Prostate gland (tissue), 2 donors: ENCODE measurements at regions not wholly inside any gene's neighbourhood (a gene's known extent, or its start where the extent isn't known, plus 50 kb on each side); places are given as distances from the start of the nearest gene placed in this dataset.

Experiments
- DNase-seq: peaks from one replicate; pipeline ENCODE4 v3.0.0-alpha.2; 2019; ENCODE audit warnings: low spot score
- H3K27ac ChIP-seq, 2 donors: fragments of 200-600 bp; sonication (generic); 2 replicates each; pipeline ENCODE4 v1.5.1; 2017 to 2019
- H3K27me3 ChIP-seq: fragments of 200-600 bp; sonication (generic); replicated peaks from 2 replicates; pipeline ENCODE4 v1.5.1; 2019; ENCODE audit not compliant: insufficient read depth
- H3K36me3 ChIP-seq, 2 donors: fragments of 200-600 bp; sonication (generic); 1 replicate in 1 of 2; 2 replicates in 1 of 2; pipeline versions ENCODE4 v1.5.1 to v1.8.1; 2017 to 2019
- H3K4me1 ChIP-seq: fragments of 200-600 bp; sonication (generic); replicated peaks from 2 replicates; pipeline ENCODE4 v1.5.1; 2019
- H3K4me3 ChIP-seq, 2 donors: fragments of 200-600 bp; sonication (generic); 2 replicates each; pipeline ENCODE4 v1.5.1; 2017 to 2019
- H3K9me3 ChIP-seq: fragments of 200-600 bp; sonication (generic); 2 replicates; pipeline ENCODE4 v1.5.1; 2017
- POLR2A ChIP-seq: fragments of 450-650 bp; IDR thresholded peaks from one replicate; pipeline ENCODE4 v1.6.1; 2016; ENCODE audit warnings: antibody characterized with exemption, mild to moderate bottlenecking
- POLR2AphosphoS5 ChIP-seq: sonication (generic); formaldehyde crosslinking; IDR thresholded peaks from one replicate; pipeline ENCODE4 v1.6.1; 2017; ENCODE audit warnings: antibody characterized with exemption
- WGBS: methylation state at CpG from one replicate; pipeline ENCODE4 v1.1.5; 2018; 5-methylcytosine and 5-hydroxymethylcytosine counted together
- intact Hi-C: fragments of 100-400 bp; cut with DNase I; formaldehyde crosslinking; loops from one replicate; pipeline ENCODE4 v1.14.2; 2022
- TF ChIP-seq, protein P1 (sequence below), 4 experiments: fragments of 200-600 bp in 2 of 4; fragments of 450-650 bp in 2 of 4; sonication (generic) in 2 of 4; IDR thresholded peaks; 1 replicate in 3 of 4; 2 replicates in 1 of 4; pipeline ENCODE4 v1.5.1; 2016 to 2019; ENCODE audit warnings: antibody characterized with exemption in 4 of 4, mild to moderate bottlenecking in 2 of 4, moderate library complexity in 2 of 4

DNA sequence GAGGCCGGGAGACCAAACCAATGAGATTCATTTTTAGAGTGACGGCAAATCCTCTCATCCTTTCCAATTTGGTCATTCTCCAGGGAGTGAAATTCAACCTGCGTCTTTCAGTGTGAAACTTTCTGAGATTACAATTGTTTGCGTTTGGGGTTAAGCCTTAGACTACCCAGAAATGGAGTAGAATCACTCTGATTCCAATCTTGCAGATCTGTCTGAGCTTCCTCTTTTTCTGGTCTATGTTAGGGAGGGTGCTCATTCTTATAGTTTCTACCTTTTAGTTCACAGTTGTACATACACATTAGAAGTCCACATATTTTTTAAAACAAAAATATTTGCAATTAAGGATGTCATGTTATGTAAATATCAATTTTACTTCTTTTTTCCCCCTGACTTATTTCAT is 183.0 kb upstream of the PHACTR1 start:
- intact Hi-C loops = no loop called here
- DNase-seq = no peak
- 50% methylated on average over 4 of the region's 4 CpGs for WGBS
- no peaks in the 10 kb centered on the region for H3K9me3 ChIP-seq
- H3K27me3 ChIP-seq = no peaks in the 10 kb centered on the region
- no peaks in the 10 kb centered on the region for H3K36me3 ChIP-seq
- no peak overlapping the region for H3K27ac ChIP-seq
- TF ChIP-seq POLR2AphosphoS5 (no peak), POLR2A (no peak)
- TF ChIP-seq, protein P1, sequence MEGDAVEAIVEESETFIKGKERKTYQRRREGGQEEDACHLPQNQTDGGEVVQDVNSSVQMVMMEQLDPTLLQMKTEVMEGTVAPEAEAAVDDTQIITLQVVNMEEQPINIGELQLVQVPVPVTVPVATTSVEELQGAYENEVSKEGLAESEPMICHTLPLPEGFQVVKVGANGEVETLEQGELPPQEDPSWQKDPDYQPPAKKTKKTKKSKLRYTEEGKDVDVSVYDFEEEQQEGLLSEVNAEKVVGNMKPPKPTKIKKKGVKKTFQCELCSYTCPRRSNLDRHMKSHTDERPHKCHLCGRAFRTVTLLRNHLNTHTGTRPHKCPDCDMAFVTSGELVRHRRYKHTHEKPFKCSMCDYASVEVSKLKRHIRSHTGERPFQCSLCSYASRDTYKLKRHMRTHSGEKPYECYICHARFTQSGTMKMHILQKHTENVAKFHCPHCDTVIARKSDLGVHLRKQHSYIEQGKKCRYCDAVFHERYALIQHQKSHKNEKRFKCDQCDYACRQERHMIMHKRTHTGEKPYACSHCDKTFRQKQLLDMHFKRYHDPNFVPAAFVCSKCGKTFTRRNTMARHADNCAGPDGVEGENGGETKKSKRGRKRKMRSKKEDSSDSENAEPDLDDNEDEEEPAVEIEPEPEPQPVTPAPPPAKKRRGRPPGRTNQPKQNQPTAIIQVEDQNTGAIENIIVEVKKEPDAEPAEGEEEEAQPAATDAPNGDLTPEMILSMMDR (IDR thresholded peaks at IDR 0.05) = no peak
- H3K4me1 ChIP-seq = no peaks in the 10 kb centered on the region
- H3K4me3 ChIP-seq = no peak overlapping the region

DNA sequence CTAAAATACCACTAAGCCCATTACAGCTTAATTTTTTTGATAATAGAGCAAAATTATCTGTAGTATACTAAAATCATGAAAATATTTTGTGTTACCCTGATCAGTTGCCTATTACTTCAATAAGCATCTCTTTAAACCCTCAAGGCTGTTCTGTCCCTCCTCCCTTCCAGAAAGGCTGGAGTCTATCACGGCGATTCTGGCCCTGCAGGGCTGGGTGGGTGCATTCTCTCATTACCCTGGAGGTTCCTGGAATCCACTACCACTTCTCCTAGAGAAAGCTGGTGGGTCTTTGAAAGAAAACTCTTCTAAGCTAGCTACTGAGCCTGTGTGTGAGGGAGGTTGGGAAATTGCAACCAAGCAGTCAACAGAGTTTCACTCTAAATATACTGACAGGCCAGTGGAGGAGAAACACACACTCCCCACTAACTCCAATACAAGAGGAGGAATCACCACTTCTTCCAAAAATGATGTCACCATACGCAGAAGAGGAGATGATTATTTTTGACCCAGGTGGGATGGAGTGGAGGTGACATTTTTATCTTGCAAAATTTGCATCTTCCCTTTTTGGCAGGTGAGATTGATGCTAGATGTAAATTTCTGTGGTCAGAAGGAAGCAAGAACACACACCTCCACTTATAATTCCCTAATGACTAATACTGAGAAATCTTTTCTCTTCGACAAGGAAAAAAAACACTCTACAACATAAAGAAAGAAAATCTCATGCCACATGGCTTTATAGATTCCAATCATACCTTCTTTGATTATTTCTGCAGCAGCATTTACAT is 182.3 kb upstream of the PHACTR1 start:
- 95% methylated on average over 4 of the region's 4 CpGs for WGBS
- Histone ChIP-seq H3K27me3 (no peaks in the 10 kb centered on the region), H3K4me3 (no peak overlapping the region), H3K4me1 (no peaks in the 10 kb centered on the region), H3K36me3 (no peaks in the 10 kb centered on the region), H3K27ac (no peak overlapping the region), H3K9me3 (no peaks in the 10 kb centered on the region)
- intact Hi-C loops = no loop called here
- no peak for TF ChIP-seq POLR2AphosphoS5
- no peak for DNase-seq

DNA sequence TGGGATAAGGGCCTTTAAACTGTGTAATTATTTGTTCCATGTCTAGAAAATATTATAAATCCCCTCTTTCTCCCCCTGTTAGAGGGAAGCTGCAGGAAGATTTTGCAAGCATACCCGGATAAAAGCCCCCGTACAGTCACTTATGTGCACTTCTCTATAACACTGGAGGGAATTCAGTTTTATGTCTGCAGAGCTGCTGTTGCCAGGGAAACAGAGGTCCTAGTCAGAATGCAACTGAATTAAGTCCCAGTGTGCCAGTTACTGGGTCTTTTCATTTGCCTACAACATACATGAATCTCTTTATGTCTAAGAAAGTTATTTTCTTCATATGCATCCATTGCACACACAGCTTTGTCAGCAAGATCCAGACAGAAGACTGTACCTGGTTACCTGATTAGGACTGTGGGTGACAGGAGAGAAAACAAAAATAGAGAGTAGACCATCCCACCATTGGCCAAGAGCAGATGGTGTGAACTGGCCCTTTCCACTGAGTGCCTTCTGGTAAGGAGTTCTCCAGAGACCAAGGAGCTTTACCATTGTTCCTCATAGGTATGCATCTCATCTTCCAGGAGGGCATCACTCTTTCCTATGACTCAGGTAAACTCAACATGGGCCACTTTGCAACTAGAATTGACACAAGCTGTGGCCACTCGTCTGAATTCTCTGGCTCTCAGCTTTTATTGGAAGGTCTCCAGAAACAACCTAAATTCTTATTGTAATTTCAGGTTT is 180.8 kb upstream of the PHACTR1 start:
- Histone ChIP-seq H3K9me3 (no peaks in the 10 kb centered on the region), H3K4me1 (no peaks in the 10 kb centered on the region), H3K36me3 (no peaks in the 10 kb centered on the region), H3K27me3 (no peaks in the 10 kb centered on the region), H3K4me3 (no peak overlapping the region), H3K27ac (no peak overlapping the region)
- DNase-seq = no peak
- intact Hi-C loops = no loop called here
- 76% methylated on average over 3 of the region's 3 CpGs for WGBS
- TF ChIP-seq POLR2A (no peak), POLR2AphosphoS5 (no peak)
- TF ChIP-seq, protein P1 (IDR thresholded peaks at IDR 0.05) = no peak

DNA sequence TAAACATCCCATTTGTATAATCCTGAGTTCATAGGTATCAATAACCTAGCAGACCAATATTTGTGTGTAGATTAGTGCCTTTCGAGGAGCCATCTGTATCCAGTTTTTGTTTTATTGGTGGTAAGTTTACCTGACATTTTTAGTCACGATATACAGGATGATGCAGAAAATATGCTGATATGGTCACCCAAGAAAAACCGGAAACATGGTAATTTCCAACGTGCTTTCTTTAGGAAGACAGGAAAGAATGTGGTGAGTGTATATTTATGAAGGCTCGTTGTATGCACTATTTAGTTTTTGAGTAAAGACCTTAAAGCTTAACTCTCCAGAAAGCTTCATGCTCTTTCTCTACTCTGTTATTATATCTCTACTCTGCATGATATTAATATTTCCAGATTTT is 180.2 kb upstream of the PHACTR1 start:
- Histone ChIP-seq H3K36me3 (no peaks in the 10 kb centered on the region), H3K4me1 (no peaks in the 10 kb centered on the region), H3K27ac (no peak overlapping the region), H3K9me3 (no peaks in the 10 kb centered on the region), H3K4me3 (no peak overlapping the region), H3K27me3 (no peaks in the 10 kb centered on the region)
- DNase-seq = no peak
- TF ChIP-seq, protein P1 (IDR thresholded peaks at IDR 0.05) = no peak
- TF ChIP-seq POLR2AphosphoS5 (no peak), POLR2A (no peak)
- intact Hi-C loops = no loop called here
- WGBS = 77% methylated on average over 5 of the region's 5 CpGs

DNA sequence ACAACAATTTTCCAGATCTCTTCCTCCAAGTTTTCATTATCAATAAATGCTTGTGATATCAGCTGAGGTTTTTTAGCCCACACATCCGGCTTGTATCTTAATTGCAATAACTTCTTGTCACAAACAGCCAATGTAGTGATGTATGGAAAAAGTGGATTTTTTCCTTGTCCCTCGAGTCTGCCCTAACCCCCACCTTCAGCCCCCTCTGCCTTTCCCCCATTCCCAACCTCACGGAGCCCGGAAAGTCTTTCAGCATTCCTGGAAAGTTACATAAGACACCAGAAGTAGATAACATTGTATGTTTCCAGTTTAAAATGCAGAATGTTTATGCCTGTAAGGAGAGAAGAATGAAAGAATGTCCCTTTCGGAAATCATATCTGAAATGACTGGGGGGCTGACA is 179.2 kb upstream of the PHACTR1 start:
- no peak overlapping the region for H3K27ac ChIP-seq
- no peaks in the 10 kb centered on the region for H3K9me3 ChIP-seq
- DNase-seq = no peak
- H3K27me3 ChIP-seq = no peaks in the 10 kb centered on the region
- H3K36me3 ChIP-seq = no peaks in the 10 kb centered on the region
- intact Hi-C loops = no loop called here
- TF ChIP-seq POLR2A (no peak), POLR2AphosphoS5 (no peak)
- TF ChIP-seq, protein P1 (IDR thresholded peaks at IDR 0.05) = no peak
- no peak overlapping the region for H3K4me3 ChIP-seq
- 33% methylated on average over 5 of the region's 5 CpGs for WGBS
- H3K4me1 ChIP-seq = no peaks in the 10 kb centered on the region
